Stimulated activated CD8-positive, alpha-beta memory T cell treated with anti-CD3 and anti-CD28 coated beads, Interleukin-2, amount 100 ng/mL, for 48 hours (primary cell): ENCODE measurements at regions not wholly inside any gene's neighbourhood (a gene's known extent, or its start where the extent isn't known, plus 50 kb on each side); places are given as distances from the start of the nearest gene placed in this dataset.

Experiments
- DNase-seq, 2 donors: peaks; one replicate each; pipeline ENCODE4 v3.0.0-alpha.2; 2020; ENCODE audit warnings: low read depth in 2 of 2

DNA sequence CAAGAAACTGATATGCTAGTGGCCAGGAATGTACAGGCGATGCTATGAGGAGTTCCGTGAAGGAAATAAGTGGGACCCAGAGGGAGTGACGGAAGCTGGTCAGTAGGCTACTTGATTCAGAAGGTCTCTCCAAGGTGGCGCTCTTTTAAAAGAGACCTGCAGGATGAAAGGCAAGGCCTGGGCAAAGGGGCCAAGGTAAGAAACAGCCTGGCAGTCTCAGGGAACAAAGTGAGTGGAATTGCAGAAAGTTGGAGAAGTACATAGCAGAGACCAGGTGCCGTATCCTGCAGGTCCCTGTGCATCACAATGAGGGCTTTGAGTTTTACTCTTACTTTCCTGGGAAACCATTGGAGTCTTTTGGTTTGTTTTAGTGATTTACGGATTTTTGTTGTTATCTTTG lies 905.6 kb downstream of the BCL11B start:
- no peak for DNase-seq

DNA sequence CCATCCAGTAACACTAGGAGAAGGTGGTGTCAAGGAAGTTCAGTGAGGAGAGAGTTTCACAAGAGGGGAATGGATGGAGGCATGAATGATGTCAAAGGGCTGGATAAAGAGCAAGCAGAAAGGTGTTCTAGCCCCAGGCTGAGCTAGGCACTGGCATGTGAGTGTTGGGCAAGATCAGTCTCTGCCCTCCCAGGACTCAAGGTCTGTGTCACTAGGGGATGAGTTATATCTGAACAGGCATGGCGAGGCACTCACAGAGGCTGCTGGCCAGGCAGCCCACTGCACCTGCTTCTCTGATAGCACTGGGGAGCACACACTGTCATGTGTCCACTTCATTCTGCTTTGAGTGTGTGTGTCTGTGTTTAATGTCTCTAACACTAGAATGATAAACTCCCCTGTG lies 903.8 kb downstream of the BCL11B start:
- no peak for DNase-seq

DNA sequence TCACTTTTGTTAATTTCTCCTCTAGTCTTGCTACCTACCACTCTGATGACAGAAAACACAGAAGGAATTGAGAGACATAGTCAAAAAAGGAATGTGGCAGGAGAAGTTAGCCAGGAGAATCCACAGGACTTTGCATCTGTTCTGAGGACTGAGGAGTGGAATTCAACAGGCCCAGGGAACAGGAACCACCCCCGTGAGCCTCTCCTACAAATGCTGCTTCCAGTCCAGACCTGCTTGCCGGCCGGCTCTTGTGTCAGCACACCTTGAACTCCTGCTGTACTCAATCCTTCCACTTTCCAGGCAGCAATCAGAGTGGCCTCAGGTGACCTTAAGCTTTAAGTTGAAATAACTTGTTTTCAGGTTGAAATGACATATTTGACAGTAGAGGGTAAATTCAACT lies 903.1 kb downstream of the BCL11B start:
- DNase-seq = no peak

DNA sequence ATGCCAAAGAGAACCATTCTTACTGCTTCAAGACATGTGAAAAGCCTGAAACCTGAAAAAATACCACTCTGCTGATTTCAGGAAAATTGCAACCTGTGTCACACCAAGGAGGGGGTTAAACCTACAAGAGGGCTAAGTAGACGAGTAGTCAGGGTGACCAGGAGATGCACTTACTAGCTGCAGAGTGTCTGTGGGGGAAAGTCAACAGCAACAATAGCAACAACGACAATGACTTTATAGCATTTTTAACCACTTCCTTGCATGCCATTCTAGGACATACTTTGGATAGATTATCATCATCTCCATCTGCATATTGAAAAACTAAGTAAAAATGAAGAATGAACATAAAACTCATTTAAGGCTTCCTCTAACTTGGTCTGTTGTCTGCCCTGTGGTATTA lies 902.7 kb downstream of the BCL11B start:
- DNase-seq = no peak

DNA sequence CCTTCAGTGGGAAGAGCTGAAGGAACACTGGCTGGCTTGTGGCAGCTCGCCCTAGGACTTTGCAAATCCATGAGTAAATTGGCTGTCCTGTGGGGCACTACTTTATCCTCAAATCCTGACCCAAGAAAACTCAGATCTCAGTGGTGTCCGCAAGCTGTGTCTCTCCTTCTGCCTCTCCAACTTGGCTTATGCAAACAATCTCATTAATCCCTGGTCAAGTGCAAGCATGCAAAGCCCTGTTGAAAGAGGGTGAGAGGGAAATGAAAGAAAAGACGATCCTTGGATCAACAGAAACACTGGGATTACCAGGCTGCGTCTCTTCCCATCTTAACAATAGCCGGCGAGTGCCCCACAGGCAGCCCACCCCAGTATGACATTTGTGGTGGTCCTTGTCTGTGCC lies 901.6 kb downstream of the BCL11B start:
- DNase-seq = no peak

DNA sequence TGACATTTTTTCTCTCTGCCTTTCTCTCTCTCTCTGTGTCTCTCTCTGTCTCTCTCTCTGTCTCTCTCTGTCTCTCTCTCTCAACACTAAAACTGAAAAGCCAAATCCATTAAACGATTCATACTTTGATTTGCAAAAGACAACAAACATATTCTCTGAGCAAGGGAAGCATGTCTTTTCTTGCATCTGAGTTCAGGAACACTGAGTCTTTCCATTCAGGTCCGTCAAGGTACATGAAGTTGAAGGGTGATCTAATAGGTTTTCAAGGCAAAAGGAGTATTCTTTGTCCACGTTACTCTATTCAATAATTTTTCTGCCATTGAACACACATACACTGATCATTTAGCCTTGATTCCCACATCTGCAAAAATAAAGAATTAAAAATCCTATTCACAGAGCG lies 900.9 kb downstream of the BCL11B start:
- no peak for DNase-seq

DNA sequence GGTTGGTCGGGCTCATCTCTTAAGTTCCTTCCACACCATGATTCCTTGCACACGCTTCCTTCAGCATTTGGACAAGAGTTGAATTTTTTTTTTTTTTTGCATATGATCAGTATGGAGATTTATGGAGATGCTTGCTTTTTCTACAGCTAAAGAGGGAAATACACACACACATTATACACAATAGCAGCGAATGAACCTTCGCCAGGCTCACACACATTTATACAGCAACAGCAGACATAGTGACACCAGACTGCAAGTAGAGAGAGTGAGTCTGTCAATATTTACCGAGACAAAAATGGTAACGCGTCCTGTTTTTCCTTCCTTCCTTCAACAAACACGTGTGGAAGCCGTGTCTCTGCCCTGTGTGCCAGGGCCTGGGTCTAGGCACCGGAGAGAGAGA lies 897.9 kb downstream of the BCL11B start:
- no peak for DNase-seq

DNA sequence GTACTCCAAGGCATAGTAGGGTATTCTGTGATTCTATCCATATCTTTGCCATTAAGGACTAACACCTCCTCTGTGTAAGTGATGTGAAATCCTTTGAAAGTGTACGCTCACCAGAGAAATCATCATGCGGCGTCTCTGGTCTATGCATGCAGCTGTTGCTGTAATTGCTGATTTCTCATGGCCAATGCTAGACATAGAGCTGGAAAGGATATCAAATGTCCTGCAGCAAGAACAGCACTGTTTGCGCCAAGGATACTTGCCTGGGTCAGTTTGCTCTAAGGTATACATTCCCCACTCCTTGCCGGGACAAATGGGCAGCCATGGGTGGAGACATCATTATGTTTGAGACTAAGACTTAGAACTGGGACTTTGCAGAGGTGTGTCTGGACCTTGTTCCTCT lies 896.4 kb downstream of the BCL11B start:
- DNase-seq = no peak

DNA sequence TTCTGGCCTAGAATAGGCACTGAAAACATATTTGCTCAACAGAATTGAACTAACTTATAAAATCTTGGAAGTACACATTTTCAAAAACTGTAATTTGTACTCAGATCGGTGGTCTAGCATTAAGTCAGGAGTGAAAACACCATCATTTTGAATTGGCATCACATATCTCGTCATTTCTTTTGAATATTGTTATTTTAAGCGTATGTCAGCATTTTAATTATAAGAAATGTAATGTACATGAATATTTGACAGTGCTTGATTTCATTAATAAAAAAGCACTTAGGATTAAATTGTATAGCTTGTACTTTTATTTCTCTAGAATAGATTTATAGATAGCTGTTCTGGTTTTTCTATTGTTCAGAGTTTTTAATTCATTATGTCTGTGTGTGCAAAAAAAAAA lies 892.2 kb downstream of the BCL11B start:
- DNase-seq = no peak

DNA sequence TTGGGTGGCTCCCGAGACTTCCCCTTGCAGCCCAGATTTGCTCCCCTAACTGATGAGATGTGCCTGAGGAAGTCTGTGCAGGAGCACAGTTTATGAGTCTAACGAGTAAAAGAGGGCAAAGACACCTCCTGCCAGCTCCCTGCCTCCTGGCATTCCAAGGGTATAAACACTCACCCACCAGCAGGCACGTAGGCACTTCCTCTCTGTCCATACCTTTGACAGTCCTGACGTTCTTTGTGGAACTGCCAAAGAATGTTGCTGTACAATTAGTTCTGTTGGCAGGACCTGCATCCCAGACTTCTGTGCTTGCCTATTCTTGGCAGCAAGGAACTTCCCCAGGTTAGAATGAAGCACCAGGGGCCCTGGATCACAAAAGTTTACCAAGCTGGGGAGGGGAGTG lies 889.3 kb downstream of the BCL11B start:
- no peak for DNase-seq

DNA sequence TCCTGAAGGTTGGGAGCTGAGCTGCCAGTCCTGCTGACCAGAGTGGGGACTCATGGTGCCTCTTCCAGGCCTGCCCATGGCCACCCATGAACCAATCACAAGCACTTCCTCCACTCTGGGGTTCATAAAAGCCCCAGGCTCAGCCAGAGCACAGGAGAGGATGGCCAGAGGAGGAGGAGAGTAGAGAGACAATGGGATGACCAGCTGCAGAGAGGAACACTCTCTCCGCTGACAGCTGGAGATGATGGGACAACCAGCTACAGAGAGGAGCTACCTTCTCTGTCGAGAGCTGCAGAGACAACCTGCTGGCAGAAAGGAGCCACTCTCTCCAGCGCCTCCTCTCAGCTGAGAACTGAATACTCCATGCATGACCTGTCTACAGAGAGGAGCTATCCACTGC lies 886.1 kb downstream of the BCL11B start:
- DNase-seq = no peak

DNA sequence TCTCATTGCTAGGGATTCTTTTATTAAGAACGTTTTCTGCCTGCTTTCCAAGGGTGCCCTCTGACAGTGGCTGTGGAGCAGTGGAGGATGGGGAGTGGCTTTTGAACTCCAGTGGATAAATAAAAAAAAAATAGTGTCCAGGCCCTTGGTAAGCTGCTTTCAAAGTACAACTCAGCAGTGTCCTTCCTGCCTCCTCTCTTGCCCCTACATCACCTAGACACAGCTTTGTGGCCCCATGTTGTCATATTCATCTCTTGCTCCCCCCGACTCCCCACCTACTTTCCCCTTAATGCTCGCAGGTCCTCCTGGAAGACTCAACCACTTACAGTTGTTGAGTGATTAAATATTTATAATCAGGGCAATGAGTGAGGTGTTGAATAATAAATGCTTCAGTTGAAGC lies 880.9 kb downstream of the BCL11B start:
- DNase-seq = no peak

DNA sequence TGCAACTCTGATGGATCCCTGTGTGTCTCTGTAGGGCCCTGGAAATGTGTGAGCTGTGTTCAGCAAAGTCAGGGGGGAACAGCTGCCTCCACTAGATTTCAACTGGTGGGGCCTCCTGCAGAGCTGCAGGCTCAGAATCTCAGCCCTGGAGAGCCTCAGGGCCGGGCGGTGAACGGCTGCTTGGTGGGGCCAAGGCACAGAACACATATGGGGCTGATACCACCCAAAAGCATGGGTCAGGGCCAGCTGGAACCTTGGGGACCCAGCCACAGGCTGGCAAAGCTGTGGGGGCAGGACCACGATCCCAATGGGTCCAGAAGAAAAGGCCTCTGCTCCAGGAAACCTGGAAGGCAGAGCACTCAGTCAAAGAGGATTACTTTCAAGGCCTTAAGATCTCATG lies 878.5 kb downstream of the BCL11B start:
- DNase-seq = no peak

DNA sequence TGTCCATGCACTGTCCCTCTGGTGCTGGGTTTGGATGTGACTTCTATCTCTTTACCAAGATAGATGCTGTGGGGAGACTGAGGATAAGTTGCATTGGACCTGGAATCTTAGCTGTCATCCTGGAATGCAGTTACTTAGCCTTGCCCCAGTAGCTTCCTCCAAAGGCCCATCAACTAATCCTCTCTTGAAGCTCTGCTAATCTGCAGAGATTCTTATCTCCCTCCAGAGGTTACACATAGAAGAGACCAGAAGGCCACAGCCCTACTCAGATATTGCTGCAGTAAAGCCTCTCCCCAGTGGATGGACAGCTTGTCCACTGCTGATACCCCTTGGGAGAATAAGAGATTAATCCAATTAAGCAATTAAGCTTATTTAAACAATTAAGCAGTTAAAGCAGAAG lies 867.2 kb downstream of the BCL11B start:
- DNase-seq = no peak

DNA sequence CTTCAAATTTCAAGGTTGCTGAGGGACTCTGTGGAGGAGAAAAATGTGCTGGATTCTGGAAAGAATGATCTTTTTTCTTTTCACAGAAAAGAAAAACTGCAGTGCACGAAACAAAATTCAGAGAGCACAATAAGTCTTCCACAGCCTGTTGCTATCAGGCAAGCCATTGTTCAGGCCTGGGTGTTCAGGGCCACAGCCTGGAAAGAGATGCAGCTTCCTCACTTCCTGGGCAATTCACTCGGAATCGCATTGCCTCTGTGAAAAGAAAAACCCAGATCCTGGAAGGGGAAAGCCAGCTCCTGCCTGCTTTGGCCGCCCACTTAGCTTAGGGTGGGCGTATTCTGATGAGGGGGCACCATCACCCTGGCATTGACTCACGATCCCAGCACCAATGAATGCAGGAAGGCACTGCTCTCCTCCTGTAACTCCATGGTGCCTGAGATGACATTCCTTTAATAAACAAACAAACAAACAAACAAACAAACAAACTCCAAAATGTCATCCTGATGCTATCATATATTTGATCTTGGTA lies 863.9 kb downstream of the BCL11B start:
- DNase-seq = no peak

DNA sequence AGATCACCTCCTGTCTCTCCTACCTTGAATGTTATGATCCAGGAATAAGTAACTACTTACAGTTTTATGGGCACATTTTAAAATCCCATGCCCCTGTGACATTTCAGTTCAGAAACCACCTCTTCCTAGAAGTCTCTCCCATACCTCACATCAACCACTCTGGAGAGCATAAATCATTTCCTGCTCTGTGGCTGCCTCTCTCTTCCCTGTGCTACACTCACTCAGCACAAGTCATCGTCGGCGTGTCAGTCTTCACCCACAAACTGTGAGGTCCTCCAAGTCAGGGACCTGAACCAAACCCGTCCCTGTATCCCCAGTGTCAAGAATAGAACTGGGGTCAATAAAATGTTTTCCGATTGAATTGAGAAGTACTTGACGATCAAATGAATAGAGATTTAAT lies 863.3 kb downstream of the BCL11B start:
- DNase-seq = peak in 1 of 2 donors; percentile 11

DNA sequence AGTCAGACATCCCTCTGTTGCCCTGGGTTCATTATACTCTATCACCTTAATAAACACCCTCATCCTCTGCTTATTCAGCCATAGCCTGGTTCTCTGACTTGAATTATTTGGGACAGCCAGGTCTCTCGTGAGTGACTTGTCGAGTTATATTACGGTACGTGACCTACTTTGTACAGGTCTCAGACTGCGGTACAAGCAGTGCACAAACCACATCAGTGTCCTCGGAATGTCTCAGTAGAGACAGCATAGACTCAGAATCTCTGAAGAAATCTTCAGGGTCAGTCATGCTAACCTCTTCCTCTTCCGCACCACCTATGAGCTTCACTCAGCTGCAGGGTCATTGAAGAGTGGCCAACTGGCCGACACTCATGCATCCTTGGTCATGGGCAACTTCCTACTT lies 860.8 kb downstream of the BCL11B start:
- no peak for DNase-seq

DNA sequence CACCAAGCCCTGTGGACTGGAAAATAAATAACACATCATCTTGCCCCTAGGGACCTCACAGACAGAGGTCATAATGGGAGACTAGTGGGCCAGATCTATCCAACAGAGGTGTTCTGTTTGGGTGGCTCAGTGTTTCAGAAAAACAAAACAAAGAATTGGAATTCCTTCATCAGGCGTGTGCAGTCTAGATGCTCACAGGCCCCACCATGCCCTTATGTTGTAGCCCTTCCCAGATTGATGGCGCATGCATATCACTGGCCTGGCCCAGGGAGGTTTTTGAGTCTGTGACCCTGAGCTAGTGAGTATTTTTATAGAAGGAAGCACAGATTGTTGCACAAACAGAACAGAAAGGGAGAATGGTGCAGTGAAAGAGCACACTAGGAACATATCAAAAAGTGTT lies 859.6 kb downstream of the BCL11B start:
- DNase-seq = no peak

DNA sequence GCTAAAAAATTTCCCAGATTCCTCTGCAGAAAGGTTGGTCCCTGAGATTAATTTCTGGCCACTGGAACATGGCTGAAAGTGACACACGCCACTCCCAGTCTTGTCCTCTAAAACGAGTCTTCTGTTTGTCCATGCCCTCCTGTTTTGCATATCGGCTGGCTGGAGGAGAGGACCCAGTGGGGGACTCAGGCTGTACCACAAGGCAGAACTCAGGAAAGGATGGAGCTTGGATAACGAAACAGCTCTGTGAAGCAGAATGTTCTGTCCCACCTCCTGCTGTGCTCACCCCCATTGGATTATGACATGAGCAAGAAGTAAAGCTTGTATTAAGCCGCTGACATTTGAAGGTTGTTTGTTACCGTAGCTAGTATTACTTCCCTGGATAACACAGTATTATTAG lies 856.2 kb downstream of the BCL11B start:
- no peak for DNase-seq

DNA sequence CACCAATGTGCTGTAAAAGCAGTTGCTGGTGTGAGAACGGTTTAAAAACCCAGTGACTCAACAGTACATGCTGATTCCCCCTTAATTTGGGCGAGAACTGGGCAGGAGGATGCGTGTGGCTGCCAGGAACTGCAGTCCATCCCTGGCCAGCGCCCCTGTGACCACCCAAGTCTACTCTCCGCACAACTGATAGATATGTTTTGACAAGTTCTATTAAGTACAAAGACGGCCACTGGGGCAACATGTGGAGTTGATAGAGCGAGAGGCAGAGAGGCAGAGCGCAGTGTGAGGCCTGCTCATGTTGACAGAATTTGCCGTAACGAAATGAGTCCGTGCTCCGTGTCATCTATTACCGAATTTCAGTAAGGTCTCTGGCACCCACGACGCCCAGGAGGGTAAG lies 855.0 kb downstream of the BCL11B start:
- DNase-seq = no peak

DNA sequence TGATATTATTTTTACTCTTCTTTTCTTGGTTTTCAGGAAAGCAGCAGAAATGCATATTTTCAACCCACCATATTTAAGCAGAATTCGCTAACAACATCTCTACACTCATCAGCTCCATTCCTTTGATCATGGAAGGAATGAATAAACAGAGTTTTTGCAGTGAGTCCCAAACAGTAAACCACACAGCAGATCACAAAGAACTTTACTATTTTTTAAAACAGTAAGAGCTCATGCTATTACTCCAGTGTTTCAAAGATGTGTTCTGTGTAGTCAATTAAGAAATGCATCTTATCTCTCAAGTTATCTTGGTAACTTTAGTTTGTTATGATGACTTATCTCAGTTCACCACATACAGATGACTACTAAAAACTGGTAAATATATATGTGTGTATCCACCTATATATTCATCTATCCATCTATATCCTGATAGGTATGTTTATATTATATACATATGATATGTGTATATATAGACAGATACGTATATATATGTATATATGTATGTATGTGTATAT lies 843.5 kb downstream of the BCL11B start:
- no peak for DNase-seq

DNA sequence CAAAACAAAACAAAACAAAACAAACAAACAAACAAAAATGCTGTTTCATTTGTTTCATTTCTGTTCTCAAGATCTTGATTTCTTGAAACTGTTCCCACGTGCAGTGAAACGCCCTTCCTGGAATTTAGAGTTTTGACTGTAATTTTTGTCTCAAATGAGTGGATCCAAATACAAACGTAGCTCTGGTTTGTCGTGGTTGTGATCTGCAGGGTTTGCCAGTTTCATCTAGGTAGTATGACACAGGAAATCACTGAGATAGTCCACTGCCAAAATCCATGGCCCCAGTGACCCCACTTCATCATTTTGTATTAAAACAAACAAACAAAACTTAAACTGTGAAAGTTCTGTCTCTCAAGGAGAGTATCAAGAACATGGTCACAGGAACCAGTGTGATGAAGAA lies 838.6 kb downstream of the BCL11B start:
- DNase-seq = no peak

DNA sequence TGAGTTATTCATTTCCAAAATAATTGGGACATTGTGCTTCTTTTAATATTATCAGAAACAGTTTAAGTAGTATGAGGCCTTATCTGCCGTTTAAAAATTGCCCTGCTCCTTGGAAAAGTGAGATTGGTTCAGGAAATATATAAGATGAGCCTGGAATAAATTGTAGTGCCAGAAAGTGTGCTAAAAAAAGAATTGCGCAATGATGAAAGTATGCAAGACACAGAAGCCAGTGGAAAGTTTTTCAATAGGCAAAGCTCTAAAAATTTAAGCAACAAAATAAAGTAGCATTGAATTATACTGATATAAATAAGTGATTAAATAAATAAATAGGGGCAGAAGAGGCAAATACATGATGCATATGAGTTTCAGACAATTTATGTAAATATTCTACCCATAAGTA lies 834.9 kb downstream of the BCL11B start:
- DNase-seq = no peak

DNA sequence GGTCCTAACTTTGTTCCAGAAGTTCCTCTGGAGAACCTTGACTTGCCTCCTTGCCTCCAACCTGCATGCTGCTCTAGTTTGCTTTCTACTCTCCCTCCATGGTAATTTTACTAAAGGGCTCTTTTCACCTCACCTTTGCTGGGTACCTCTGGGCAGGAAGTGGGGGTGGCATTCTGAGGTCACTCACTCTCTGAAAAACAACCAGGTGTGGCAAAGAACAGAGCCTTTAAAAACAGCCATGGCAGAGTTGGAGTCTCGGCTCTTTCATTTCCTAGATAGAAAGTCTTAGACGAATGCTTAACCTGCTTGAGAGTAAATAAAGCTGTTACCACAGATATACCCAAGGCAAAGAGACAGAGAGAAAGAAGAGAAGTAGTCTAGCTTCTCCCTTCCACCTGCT lies 827.9 kb downstream of the BCL11B start:
- no peak for DNase-seq

DNA sequence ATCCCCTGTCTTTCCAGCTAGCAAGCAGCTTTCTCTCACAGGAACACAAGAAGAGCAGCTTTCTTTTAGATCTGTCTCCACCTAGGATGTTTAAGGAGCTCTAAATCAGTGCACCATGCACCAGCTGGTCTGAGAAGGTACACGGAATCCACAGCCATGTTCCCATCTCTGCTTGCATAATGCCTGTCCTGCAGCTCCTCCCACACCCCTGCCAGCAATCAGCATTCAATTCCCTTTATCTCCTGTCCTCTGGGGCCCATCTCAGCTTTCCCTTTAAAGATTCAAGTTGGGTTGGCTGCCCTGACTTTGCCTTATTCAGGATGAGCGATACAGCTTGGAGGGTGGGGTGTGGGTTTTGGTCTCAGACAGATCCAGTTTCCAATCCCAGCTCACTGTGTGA lies 826.3 kb downstream of the BCL11B start:
- no peak for DNase-seq
